Left ventricle myocardium inferior (tissue), 1 donor: ENCODE measurements at regions not wholly inside any gene's neighbourhood (a gene's known extent, or its start where the extent isn't known, plus 50 kb on each side); places are given as distances from the start of the nearest gene placed in this dataset.

Experiments
- DNase-seq: peaks from one replicate; pipeline ENCODE4 v3.0.0-alpha.2; 2020
- H3K27ac ChIP-seq: fragments of 200-600 bp; replicated peaks from 2 replicates; pipeline ENCODE4 v1.8.0; 2021
- H3K27me3 ChIP-seq: fragments of 200-600 bp; 2 replicates; pipeline ENCODE4 v1.8.0; 2021; ENCODE audit warnings: low read depth
- H3K36me3 ChIP-seq: fragments of 200-600 bp; 2 replicates; pipeline ENCODE4 v1.8.0; 2021
- H3K4me1 ChIP-seq: fragments of 200-600 bp; 2 replicates; pipeline ENCODE4 v1.8.0; 2021
- H3K4me3 ChIP-seq: fragments of 200-600 bp; 2 replicates; pipeline ENCODE4 v1.8.0; 2021; ENCODE audit warnings: mild to moderate bottlenecking, moderate library complexity
- H3K9me3 ChIP-seq: fragments of 200-600 bp; replicated peaks from 2 replicates; pipeline ENCODE4 v1.8.0; 2021
- intact Hi-C: fragments of 100-400 bp; cut with micrococcal nuclease; formaldehyde crosslinking; loops from one replicate; pipeline ENCODE4 v1.11.0; 2022
- TF ChIP-seq, protein P1 (sequence below): fragments of 200-600 bp; IDR thresholded peaks from 2 replicates; pipeline ENCODE4 v1.8.0; 2021; ENCODE audit warnings: antibody characterized with exemption, mild to moderate bottlenecking, borderline replicate concordance
- donor health status: DM: no; HTN: yes; CAD: no; lungs with severe emphysema.

DNA sequence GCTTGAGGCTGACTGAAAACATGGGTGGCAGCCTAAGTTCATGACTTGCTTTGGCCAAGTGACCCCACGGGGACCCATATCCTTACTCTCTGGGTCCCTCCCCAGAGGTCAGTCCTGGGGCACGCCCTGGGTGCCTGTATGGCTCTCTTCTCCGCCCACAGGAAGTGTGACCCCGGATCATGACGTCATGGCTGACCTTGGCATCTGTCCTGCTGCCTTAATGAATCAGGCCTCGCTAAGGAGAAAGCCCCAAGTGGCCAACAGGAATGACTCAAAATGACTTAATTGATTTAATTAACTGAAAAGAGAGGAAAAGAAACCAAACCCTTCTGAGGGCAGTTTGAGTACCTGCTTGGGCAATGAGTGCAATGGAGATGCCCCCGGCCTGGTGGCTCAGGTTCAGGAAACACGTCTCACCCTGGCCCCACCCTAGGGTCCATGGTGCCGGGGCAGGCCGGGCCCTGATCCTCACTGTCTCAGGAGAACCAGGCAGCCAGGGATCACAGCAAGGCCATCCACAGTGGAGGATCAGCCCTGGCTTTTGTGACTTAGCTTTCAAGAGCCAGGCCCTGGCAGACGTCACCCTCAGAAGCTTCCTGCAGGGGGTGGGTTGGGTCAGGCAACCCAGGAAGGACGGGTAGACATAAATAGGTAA, 112.0 kb downstream of the CYP26B1 start:
- Histone ChIP-seq H3K9me3 (no peaks in the 10 kb centered on the region), H3K4me1 (no peaks in the 10 kb centered on the region), H3K27me3 (peaks cover 46% of the 10 kb centered on the region), H3K27ac (no peak overlapping the region), H3K36me3 (no peaks in the 10 kb centered on the region), H3K4me3 (no peak overlapping the region)
- no peak for DNase-seq
- TF ChIP-seq, protein P1, sequence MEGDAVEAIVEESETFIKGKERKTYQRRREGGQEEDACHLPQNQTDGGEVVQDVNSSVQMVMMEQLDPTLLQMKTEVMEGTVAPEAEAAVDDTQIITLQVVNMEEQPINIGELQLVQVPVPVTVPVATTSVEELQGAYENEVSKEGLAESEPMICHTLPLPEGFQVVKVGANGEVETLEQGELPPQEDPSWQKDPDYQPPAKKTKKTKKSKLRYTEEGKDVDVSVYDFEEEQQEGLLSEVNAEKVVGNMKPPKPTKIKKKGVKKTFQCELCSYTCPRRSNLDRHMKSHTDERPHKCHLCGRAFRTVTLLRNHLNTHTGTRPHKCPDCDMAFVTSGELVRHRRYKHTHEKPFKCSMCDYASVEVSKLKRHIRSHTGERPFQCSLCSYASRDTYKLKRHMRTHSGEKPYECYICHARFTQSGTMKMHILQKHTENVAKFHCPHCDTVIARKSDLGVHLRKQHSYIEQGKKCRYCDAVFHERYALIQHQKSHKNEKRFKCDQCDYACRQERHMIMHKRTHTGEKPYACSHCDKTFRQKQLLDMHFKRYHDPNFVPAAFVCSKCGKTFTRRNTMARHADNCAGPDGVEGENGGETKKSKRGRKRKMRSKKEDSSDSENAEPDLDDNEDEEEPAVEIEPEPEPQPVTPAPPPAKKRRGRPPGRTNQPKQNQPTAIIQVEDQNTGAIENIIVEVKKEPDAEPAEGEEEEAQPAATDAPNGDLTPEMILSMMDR, result no peak
- intact Hi-C loops, result no loop called here

DNA sequence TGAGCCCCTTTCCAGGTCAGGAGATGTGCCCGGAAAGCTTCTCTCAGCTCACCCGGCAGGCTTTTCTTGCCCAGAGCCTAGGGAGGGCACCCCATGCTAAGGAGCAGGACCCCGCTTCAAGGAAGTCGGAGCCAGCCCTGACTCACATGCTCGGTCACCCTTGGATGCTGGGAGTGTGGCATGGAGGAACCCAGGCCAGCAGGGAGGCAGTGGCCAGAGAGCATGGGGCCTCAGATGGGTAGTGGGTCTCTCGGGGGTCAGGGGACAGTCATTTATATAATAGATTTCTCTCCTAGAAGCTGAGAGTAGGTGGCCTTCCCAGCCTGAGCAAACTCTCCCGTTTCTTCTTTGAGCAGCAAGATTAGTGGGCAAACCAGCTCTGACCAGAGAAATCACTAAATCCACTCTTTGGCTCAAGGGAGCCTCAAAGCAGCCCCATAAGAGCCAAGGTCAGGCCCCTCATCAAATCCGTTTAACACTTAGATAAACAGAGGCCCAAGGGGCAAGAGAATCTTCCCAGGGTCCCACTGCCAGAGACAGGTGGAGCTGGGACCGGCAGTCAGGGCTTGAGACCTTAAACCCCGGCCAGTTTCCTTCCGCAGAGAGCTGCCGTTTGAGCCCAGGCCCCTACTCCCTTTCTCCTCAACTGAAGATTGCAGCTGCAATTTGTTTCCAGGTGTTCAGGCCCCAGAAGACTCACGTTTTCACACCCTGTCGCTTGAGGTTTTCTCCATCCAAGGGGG, 113.1 kb downstream of the CYP26B1 start:
- Histone ChIP-seq H3K27me3 (peaks cover 45% of the 10 kb centered on the region), H3K9me3 (no peaks in the 10 kb centered on the region), H3K4me3 (no peak overlapping the region), H3K4me1 (no peaks in the 10 kb centered on the region), H3K36me3 (no peaks in the 10 kb centered on the region), H3K27ac (no peak overlapping the region)
- DNase-seq, result no peak
- intact Hi-C loops, result no loop called here
- TF ChIP-seq, protein P1, result no peak

DNA sequence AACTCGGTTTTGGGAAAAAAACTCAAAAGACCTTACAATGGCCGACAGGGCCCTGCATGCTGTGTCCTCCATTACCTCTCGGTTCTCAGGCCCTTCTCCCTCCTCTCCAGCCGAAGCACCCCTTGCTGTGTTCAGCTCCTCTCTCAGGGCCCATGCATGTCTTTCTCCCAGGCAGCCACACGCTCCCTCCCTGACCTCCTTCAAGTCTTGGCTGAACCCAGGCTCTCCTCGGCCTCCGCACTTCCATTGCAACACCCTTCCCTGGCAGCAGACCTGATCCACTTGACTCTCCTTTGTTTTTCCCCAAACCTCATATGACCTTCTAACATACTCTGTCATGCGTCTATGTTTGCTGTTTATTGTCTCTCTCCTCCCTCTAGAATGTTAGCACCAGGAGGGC, 114.0 kb downstream of the CYP26B1 start:
- Histone ChIP-seq H3K27me3 (peaks cover 43% of the 10 kb centered on the region), H3K4me3 (no peak overlapping the region), H3K27ac (no peak overlapping the region), H3K36me3 (no peaks in the 10 kb centered on the region), H3K9me3 (no peaks in the 10 kb centered on the region), H3K4me1 (no peaks in the 10 kb centered on the region)
- intact Hi-C loops, result no loop called here
- no peak for DNase-seq
- TF ChIP-seq, protein P1, result no peak

DNA sequence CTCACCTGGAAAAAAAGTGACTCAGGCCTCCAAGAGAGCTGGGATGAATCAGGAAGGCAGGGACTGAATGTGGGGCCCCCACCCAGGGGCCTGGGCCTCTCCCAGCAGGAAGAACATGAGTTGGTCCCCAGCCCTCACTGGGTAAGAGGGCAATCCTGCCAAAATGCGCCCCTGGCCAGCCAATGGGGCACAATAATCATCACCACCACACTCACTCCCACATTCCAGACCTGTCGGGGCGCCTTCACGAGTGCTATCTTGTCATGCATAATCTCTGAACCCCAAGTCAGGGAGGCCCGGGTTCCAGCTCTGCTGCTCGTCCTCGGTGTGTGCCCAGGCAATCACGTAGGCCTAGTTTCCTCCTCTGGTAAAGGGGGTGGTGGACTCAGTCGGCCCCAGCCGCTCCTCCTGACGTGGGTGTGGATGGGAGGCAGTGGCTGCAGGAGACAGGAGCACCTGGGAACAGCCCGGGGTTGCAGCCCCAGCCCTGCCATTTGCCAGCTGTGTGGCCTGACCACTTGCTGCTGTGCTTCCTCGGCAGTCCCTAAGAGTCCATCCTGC, 115.1 kb downstream of the CYP26B1 start:
- Histone ChIP-seq H3K4me3 (no peak overlapping the region), H3K27me3 (peaks cover 35% of the 10 kb centered on the region), H3K9me3 (no peaks in the 10 kb centered on the region), H3K36me3 (no peaks in the 10 kb centered on the region), H3K4me1 (no peaks in the 10 kb centered on the region), H3K27ac (no peak overlapping the region)
- DNase-seq, result no peak
- TF ChIP-seq, protein P1, result no peak
- intact Hi-C loops, result no loop called here

DNA sequence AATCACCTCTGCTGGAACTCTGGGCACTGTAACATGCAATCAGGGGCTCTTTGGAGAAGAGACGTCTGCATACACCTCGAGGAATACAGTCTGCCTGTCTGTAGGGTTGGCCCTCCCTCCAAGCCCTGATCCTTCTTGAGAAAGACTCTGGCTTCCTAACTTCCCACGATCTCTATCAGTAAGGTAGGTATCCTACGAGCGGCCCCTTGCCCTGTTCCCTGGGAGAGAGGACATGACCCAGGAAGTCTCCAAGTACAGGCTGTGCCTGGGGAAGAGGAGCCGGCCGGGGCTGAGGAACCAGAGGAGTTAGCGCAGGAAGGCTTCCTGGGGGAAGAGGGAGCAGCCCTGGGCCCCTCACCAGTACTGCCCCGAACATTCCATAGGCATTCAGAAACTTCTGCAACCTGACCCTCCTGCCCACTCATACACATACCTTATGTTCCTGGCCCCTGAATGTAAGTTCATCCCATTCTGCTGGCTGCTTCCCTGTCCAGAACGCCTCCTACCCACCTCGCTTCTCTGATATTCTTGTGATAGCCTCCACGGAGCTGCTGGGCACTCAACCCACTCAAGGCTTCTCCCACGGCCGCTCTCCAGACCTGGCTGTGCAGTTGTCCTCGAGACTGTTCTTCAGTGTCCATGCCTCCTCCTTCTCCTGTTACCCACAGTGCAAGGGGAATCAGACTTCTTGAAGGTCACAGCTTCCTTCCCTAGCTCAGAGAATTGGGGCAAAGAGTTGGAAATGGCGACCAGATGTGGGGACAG, 116.1 kb downstream of the CYP26B1 start:
- Histone ChIP-seq H3K9me3 (no peaks in the 10 kb centered on the region), H3K27me3 (peaks cover 25% of the 10 kb centered on the region), H3K27ac (no peak overlapping the region), H3K4me1 (no peaks in the 10 kb centered on the region), H3K36me3 (no peaks in the 10 kb centered on the region), H3K4me3 (no peak overlapping the region)
- TF ChIP-seq, protein P1, result no peak
- DNase-seq, result no peak
- intact Hi-C loops, result no loop called here
